Small intestine (tissue), 7 donors: ENCODE measurements at regions not wholly inside any gene's neighbourhood (a gene's known extent, or its start where the extent isn't known, plus 50 kb on each side); places are given as distances from the start of the nearest gene placed in this dataset.

Experiments used
- DNase-seq, 2 donors: peaks; one replicate each; pipeline versions ENCODE4 v3.0.0 to v3.0.0-alpha.2; 2013
- FAIRE-seq: peaks from 2 replicates; lab custom pipeline; 2012; peaks lifted over from hg19 to GRCh38; lab: Jason Lieb, UNC
- H3K27ac ChIP-seq, 3 donors: one replicate each; pipeline ENCODE4 v1.5.1; 2013; ENCODE audit warnings: low read length in 2 of 3, mild to moderate bottlenecking in 2 of 3, control low read depth in 1 of 3, inconsistent platforms in 1 of 3, low read depth in 1 of 3, moderate library complexity in 1 of 3
- H3K27me3 ChIP-seq, 3 donors: one replicate each; pipeline ENCODE4 v1.6.1; 2013; ENCODE audit warnings: low read length in 3 of 3, inconsistent platforms in 1 of 3; ENCODE audit not compliant: control insufficient read depth in 3 of 3, insufficient read depth in 3 of 3
- H3K36me3 ChIP-seq, 3 donors: one replicate each; pipeline ENCODE4 v1.6.1; 2013; ENCODE audit warnings: low read length in 3 of 3, inconsistent platforms in 1 of 3, low read depth in 1 of 3, mild to moderate bottlenecking in 1 of 3, moderate library complexity in 1 of 3; ENCODE audit not compliant: control insufficient read depth in 3 of 3, insufficient read depth in 2 of 3
- H3K4me1 ChIP-seq, 3 donors: one replicate each; pipeline ENCODE4 v1.6.1; 2013; ENCODE audit warnings: low read length in 2 of 3, inconsistent platforms in 1 of 3, low read depth in 1 of 3, mild to moderate bottlenecking in 1 of 3, moderate library complexity in 1 of 3; ENCODE audit not compliant: control insufficient read depth in 3 of 3, insufficient read depth in 2 of 3
- H3K4me3 ChIP-seq, 3 donors: one replicate each; pipeline ENCODE4 v1.5.1; 2013; ENCODE audit warnings: low read length in 3 of 3, control low read depth in 1 of 3, inconsistent platforms in 1 of 3, low read depth in 1 of 3, mild to moderate bottlenecking in 1 of 3, moderate library complexity in 1 of 3
- H3K9me3 ChIP-seq, 2 donors: one replicate each; pipeline ENCODE4 v1.6.1; 2013; ENCODE audit warnings: low read depth in 1 of 2, low read length in 1 of 2; ENCODE audit not compliant: control insufficient read depth in 2 of 2, insufficient read depth in 1 of 2
- whole genome bisulfite sequencing, 3 donors: extraction: QIAGEN DNeasy Blood & Tissue Kit; methylation state at CpG; one replicate each; pipeline ENCODE4 v1.1.7; 2013; 5-methylcytosine and 5-hydroxymethylcytosine counted together
- donor health status: healthy with polysubstance abuse.
- donor health status: control.
- donor health status: control.
- donor health status: Bipolar disorder and iron deficiency.
- donor health status: healthy.

- DNase-seq (no peak), FAIRE-seq (no peak)
- Histone ChIP-seq H3K4me1 (no peaks in the 10 kb centered on the region), H3K27ac (no peak overlapping the region), H3K4me3 (no peak overlapping the region), H3K27me3 (no peaks in the 10 kb centered on the region), H3K36me3 (no peaks in the 10 kb centered on the region), H3K9me3 (no peaks in the 10 kb centered on the region)
- WGBS, 3 donors: 24 to 49% (median 41%) methylated on average over 2 of the region's 2 CpGs
Observed at GRCh38 chr1:112253366-112253765, 142.6 kb upstream of the CTTNBP2NL start.

DNA sequence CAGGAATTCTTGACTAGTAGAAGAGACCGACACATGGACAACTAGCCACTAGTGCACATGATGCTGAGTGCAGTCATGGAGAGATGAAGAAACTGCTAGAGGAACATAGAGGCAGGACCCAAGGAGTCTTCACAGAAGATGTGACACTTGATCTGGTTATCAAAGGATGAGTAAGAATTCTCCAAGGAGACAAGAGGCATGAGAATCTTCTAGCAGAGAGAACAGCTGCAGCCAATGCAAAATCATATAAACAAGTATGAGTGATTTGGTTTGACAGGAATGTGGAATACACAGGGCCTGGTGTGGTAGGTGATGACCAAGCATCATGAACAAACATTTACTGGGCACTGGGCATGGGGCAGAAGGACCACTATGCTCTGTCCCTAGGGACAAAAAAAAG lies 140.9 kb upstream of the CTTNBP2NL start:
- H3K27ac ChIP-seq: no peak overlapping the region
- no peak for FAIRE-seq

DNA sequence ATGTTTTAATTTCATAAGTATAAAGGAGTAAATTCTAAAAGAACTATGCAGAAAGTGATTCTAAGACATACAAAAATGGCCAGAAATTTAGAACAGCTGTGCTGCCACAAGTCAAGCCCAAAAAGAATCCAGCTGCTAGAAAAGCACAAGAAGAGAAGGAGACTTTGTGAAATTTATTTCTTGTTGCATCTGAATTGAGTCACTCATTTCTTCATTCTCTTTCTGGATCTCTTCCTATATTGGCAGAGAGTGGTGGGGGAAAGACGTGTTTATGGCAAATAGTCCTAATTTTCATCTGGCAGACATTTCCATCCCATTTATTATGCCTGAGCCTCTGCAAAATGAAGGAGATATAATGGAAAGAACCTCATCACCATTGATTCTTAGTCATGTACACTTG lies 139.6 kb upstream of the CTTNBP2NL start:
- Histone ChIP-seq H3K36me3 (no peaks in the 10 kb centered on the region), H3K9me3 (no peaks in the 10 kb centered on the region), H3K27me3 (no peaks in the 10 kb centered on the region), H3K4me3 (no peak overlapping the region), H3K4me1 (peaks cover 0 to 5% (median 0%) of the 10 kb centered on the region in 3 donors), H3K27ac (no peak overlapping the region)
- no peak for DNase-seq
- FAIRE-seq: no peak
- WGBS, 3 donors: 56 to 80% (median 70%) methylated on average over 1 of the region's 1 CpG

More for the DNA sequence above, 140.9 kb upstream of the CTTNBP2NL start:
- no peak for DNase-seq
- Histone ChIP-seq H3K4me1 (peaks cover 0 to 5% (median 0%) of the 10 kb centered on the region in 3 donors), H3K9me3 (no peaks in the 10 kb centered on the region), H3K27me3 (no peaks in the 10 kb centered on the region), H3K4me3 (no peak overlapping the region), H3K36me3 (no peaks in the 10 kb centered on the region)
- WGBS, 3 donors: 80 to 84% (median 82%) methylated on average over 1 of the region's 1 CpG

- Histone ChIP-seq H3K9me3 (no peaks in the 10 kb centered on the region), H3K36me3 (no peaks in the 10 kb centered on the region), H3K4me1 (peaks cover 0 to 5% (median 0%) of the 10 kb centered on the region in 3 donors), H3K27ac (no peak overlapping the region), H3K27me3 (no peaks in the 10 kb centered on the region), H3K4me3 (no peak overlapping the region)
- DNase-seq (no peak), FAIRE-seq (no peak)
- WGBS, 3 donors: 70 to 81% (median 80%) methylated on average over 7 of the region's 7 CpGs
Observed at GRCh38 chr1:112257043-112257835, 138.8 kb upstream of the CTTNBP2NL start.

DNA sequence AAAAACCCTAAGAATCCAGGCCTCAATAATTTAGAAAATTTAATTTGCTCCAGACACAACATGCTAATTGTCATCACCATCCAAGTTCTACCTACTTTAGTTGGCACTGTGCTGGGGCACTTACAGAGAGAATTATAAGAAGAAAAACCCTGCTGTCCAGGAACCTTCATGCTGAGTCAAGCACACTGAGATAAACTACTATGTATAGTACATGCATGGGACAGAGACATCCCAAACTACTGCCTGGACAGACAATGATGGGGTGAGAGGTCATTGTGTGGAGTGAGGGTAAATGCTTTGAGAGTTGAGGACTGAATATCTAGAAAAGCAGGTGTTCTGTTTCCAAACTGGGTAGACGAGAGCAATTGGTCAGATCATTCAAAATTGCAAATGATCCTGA lies 135.3 kb upstream of the CTTNBP2NL start:
- H3K27ac ChIP-seq: no peak overlapping the region
- no peak for FAIRE-seq
- peaks cover 0 to 7% (median 0%) of the 10 kb centered on the region in 3 donors for H3K4me1 ChIP-seq
- H3K4me3 ChIP-seq: no peak overlapping the region
- WGBS, 3 donors: 62 to 75% (median 73%) methylated on average over 1 of the region's 1 CpG
- no peaks in the 10 kb centered on the region for H3K9me3 ChIP-seq
- no peaks in the 10 kb centered on the region for H3K36me3 ChIP-seq
- no peak for DNase-seq
- no peaks in the 10 kb centered on the region for H3K27me3 ChIP-seq

GRCh38 chr1:112262316-112262715 lies 133.7 kb upstream of the CTTNBP2NL start:
- WGBS, 3 donors: 35 to 50% (median 36%) methylated on average over 2 of the region's 2 CpGs
- no peak overlapping the region for H3K27ac ChIP-seq
- no peaks in the 10 kb centered on the region for H3K9me3 ChIP-seq
- DNase-seq (no peak), FAIRE-seq (no peak)
- H3K4me3 ChIP-seq: no peak overlapping the region
- H3K27me3 ChIP-seq: no peaks in the 10 kb centered on the region
- no peaks in the 10 kb centered on the region for H3K36me3 ChIP-seq
- H3K4me1 ChIP-seq: peaks cover 0 to 7% (median 0%) of the 10 kb centered on the region in 3 donors

- Histone ChIP-seq H3K4me1 (peaks cover 0 to 7% (median 0%) of the 10 kb centered on the region in 3 donors), H3K9me3 (no peaks in the 10 kb centered on the region), H3K4me3 (no peak overlapping the region), H3K27ac (no peak overlapping the region), H3K27me3 (no peaks in the 10 kb centered on the region), H3K36me3 (no peaks in the 10 kb centered on the region)
- DNase-seq (no peak), FAIRE-seq (no peak)
- 77 to 78% (median 77%) methylated on average over 6 of the region's 6 CpGs for WGBS, 3 donors
Observed at GRCh38 chr1:112263042-112263441, 133.0 kb upstream of the CTTNBP2NL start.

DNA sequence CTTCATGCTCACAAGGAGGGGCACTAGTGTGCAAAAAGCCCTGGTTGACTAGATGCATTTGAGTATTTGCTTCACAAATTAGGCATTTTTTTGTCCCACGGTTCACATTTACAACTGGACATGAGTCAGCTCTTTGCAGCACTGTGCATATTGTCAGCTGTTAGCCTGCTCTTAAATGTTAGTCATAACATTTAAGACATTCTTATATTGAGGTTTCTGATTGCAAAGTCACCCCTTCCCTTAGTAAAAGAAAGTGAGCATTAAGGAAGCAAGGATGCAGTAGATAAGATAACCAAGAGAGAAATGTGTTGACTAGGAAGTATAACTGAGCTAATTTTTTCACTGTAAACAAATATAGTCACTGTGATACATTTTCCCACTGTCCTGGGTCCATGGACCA lies 132.6 kb upstream of the CTTNBP2NL start:
- FAIRE-seq (no peak), DNase-seq (no peak)
- WGBS, 3 donors: 29 to 41% (median 34%) methylated on average over 1 of the region's 1 CpG
- Histone ChIP-seq H3K4me1 (peaks cover 0 to 7% (median 0%) of the 10 kb centered on the region in 3 donors), H3K27me3 (no peaks in the 10 kb centered on the region), H3K4me3 (no peak overlapping the region), H3K36me3 (no peaks in the 10 kb centered on the region), H3K27ac (peak overlapping the region in 1 of 3 donors; percentile 37), H3K9me3 (no peaks in the 10 kb centered on the region)
